Stimulated activated CD4-positive, alpha-beta T cell treated with anti-CD3 and anti-CD28 coated beads, Interleukin-2, amount 100 ng/mL, for 48 hours (primary cell): ENCODE measurements at regions not wholly inside any gene's neighbourhood (a gene's known extent, or its start where the extent isn't known, plus 50 kb on each side); places are given as distances from the start of the nearest gene placed in this dataset.
"Not testable (repeated sequence)": the region's sequence is repeated elsewhere in the genome, so short reads cannot be mapped to it uniquely, and the experiment has no call there.

ENCODE experiments used
- DNase-seq, 2 donors: peaks; one replicate each; pipeline ENCODE4 v3.0.0-alpha.2; 2020

DNA sequence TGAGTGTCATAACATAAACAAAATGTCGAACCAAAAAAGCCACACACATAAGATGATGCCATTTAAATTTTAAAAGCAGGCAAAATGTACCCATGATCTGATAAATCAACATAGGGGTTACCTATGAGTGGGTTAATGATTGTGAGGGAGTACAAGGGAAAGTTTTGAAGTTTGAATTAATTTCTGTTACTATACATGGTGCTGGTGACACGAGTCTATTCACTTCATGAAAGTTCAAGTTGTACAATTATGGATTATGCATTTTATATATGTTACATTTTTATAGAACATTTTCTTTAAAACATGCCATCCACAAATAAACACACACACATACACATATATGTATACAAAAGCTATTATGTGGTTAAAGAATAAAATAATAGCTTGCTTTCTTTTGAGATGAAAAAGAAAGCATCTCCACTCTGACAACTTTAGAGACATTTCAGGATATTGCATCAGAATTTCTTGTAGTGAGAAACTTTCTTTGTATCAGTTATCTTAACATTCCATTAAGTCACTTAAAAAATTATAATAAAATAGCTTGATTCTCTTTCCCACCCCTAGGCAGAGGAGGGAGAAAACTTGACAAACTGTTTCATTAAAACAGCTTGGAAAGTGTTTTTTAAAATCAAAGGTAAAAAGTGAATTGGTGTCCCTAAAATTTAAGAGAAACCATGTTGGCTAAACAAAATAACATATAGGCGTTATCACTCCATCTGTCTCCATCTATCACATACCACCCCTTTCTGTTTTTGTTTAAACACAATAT lies 891.8 kb upstream of the NDST4 start:
- no peak for DNase-seq

DNA sequence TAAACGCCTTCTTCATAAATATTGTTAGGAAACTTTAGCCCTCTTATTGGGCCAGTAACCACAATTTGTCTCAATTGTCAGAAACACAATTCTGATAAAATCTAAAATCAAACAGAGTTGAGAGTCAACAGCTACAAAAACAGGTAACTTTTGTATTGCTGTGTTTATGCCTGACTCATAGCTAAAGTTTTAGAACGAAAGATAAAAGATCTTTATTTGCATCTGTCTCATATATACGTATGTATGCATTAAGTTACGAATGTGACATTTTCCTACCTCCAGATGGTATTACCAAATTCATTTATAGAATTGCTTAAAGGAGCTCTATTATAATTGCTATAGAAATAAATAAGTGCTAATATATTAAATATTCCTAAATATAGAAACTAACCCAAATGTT lies 887.9 kb upstream of the NDST4 start:
- DNase-seq, result no peak

DNA sequence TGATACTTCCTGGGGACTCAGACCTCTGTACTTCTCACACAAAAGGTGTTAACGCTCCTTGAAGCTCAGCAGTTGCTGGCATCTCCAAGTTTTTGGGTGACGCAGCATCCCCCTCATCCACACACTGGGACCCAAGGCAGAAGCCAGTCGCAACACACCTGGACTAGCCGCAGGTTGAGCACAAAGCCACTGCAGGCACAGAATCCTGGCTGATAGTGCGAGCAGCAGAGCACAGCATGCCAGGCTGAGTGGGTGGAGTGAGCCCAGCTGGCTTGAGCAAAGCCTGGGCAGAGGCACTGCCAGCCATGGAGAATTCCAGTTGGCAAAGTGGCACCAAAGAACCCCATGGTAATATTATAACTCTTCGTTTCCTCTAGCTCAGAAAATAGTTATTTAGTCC lies 873.2 kb upstream of the NDST4 start:
- DNase-seq, result no peak

DNA sequence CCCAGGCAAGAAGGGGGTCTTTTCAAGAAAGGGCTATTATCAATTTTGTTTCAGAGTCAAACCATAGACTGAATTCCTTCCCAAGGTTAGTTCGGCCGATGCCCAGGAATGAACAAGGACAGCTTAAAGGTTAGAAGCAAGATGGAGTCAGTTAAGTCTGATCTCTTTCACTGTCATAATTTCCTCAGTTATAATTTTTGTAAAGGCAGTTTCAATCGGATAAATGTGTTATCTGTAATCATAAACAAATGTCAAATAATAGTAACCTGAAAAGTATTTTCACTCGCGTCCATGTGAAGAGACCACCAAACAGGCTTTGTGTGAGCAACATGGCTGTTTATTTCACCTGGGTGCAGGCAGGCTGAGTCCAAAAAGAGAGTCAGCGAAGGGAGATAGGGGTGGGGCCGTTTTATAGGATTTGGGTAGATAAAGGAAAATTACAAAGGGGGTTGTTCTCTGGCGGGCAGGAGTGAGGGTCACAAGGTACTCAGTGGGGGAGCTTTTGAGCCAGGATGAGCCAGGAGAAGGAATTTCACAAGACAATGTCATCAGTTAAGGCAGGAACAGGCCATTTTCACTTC lies 862.1 kb upstream of the NDST4 start:
- not testable (repeated sequence) for DNase-seq

DNA sequence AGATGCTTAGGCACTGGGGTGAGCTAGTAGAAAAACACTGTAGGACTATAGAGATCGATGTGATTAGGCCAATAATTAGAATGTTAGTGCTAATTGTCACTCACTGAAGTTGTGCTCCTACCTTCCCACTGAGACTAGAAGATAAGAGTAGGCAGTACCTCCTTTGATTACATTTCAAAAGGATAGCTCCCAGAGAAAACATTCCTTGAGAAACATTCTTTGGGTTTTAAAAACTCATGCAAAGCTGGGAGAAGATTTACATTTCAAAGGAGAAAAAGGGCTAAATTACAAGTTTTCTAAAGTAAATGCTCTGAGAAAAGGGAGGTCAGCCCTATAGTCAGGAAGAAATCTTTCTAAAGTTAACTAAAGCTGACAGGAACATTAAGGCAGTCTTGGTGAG lies 860.3 kb upstream of the NDST4 start:
- no peak for DNase-seq

DNA sequence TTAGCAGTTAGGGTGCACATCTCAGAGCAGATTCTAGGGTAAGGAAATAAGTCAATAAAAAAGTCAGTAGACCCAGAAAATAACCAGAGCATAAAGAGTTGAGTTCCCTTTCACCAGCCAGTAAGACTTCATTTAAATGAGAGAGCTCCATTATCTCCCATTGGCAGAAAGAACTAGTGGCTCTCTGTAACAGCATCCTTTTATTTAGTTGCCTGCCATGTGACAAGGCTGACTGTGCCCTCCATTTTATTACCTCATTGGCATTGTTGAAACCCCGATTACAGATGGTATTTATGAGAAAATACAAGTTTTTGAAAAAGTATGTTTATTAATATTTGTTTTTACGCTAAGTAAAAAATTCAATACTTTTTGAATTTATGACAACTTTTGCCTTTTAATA lies 859.5 kb upstream of the NDST4 start:
- DNase-seq, result no peak

DNA sequence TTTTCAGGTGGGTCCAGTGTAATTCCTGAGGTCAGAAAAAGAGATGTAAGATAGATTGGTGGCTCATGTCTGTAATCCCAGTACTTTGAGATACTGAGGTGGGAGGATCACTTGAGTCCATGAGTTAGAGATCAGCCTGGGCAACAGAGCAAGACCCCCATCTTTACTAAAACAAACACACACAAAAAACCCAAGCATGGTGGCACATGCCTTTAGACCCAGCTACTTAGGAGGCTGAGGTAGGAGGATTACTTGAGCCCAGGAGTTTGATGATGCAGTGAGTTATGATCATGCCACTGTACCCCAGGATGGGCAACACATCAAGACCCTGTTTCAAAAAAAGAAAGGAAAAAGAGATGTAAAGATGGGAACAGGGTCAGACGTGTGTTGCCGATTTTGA lies 857.4 kb upstream of the NDST4 start:
- no peak for DNase-seq

DNA sequence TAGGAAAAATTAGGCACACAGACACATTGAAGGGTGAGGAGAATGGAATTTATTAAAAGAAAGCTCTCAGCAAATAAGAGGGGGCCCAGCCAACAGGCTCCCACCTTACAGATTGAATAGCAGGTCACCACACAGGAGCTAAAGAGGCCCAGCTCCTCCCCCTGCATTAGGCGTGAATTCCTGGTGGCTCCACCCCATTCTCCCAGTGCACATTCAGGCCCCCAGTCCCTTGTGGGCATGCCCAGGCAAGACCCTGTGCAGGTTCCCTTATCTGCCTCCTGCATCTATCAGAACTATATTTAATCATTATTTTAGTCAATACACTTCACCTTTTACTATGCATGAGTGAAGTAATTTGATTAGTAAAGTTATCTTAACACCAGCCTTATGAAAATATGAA lies 856.3 kb upstream of the NDST4 start:
- no peak for DNase-seq

DNA sequence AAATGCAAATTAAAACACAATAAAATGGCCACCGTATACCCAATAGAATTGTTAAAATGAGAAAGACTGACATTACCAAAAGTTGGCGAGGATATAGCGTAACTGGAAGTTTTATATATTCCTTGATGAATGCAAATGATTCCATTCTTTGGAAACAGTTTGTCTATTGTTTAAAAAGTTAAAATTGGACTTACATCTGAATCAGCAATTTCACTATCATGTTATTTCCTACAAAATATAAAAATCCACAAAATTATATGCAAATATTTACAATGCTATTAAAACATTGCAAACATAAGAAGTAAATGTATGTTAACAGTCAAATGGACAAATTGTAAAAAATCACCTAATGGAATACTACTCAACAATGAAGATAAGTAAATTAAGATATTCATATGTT lies 852.2 kb upstream of the NDST4 start:
- DNase-seq, result no peak

DNA sequence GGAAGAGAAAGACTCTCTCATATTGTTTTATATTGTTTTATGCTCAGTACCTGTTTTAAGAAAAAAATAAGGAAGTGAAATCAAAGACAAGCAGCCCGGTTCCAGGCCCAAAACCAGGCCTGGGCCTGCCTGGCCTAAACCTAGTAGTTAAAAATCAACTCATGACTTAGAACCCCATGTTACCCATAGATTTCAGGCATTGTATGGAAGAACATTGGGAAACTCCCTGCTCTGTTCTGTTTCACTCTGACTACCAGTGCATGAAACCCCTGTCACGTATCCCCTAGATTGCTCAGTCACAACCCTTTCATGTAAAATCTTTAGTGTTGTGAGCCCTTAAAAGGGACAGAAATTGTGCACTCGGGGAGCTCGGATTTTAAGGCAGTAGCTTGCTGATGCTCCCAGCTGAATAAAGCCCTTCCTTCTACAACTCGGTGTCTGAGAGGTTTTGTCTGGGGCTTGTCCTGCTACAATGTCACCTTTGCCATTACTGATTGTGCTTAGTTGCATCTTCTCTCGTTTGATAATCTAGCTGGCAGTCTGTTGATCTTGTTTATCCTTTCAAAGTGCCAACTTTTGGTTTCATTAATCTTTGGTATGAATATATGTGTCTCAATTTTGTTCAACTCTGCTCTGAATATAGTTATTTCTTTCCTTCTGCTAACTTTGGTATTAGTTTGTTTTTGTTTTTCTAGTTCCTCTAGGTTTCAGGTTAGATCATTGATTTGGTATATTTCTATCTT lies 842.8 kb upstream of the NDST4 start:
- not testable (repeated sequence) for DNase-seq

DNA sequence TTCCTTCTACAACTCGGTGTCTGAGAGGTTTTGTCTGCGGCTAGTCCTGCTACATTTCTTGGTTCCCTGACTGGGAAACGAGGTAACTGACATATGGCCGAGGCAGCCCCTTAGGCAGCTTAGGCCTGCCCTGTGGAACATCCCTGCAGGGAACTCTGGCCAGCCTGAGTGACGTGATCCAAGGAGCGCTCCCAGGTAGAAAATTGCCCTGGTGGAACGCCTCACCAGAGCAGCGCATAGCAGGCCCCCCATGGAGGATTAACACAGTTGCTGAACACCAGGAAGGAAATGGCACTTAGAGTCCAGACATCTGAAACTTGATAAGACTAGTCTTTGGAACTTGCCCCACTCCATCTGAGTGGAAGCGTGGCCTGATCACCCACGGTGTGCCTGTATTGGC lies 837.4 kb upstream of the NDST4 start:
- no peak for DNase-seq

DNA sequence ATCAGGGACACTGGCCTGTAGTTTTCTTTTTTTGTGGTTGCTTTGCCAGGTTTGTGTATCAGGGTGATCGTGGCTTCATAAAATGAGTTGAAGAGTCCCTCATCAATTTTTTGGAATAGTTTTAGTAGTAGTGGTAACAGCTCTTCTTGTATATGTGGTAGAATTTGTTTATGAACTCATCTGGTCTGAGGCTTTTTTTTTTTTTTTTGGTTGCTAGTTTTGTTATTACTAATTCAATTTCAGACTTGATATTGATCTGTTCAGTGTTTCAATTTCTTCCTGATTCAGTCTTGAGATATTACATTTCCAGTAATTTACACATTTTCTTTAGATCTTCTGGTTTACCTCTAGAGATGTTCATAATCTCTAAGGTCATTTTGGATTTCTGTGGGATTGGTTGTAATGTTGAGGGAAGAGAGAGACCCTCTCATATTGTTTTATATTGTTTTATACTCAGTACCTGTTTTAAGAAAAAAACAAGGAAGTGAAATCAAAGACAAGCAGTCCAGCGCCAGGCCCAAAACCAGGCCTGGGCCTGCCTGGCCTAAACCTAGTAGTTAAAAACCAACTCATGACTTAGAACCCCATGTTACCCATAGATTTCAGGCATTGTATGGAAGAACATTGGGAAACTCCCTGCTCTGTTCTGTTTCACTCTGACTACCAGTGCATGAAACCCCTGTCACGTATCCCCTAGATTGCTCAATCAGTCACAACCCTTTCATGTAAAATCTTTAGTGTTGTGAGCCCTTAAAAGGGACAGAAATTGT lies 836.7 kb upstream of the NDST4 start:
- not testable (repeated sequence) for DNase-seq

DNA sequence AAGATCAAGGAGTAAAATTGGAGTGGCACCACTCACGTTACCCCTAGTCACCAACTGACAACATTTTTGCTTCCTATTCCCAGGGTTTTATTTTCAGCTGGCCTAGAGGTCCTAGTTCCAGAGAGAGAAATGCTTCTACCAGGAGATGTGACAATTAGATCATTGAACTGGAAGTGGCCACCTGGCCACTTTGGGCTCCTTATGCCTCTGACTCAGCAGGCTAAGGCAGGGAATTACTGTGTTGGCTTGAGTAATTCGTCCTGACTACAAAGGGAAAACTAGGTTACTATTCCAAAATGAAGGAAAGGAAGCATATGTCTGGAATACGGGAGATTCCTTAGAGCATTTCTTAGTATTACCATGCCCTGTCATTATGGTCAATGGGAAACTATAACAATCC lies 831.6 kb upstream of the NDST4 start:
- no peak for DNase-seq

DNA sequence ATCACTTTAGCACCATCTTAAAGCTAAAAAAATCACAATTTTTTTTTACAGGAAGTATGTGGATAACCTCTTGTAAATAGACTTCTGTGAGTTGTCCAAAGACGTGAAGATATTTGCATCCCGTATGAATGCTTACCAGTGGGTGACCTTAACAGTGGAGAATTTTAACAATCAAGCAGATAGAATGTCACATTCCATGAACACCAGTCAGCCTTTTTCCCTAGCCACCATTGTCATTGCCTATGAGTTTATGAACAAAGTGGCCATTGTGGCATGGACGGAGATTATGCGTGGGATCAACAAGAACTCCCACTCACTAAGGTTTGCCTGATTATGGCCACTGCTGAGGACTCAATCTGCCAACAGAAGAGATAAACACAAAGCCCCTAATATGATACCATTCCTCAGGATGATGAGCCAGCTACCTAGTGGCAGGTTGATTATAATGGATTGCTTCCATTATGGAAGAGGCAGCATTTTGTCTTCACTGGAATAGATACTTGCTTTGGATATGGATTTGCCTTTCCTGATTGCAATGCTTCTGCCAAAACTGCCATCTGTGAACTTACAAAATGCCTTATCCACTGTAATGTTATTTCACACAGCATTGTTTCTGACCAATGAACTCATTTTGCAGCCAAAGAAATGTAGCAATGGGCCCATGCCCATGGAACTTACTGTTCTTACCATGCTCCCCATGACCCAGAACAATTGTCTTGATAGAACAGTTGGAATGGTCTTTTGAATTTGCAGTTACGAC lies 830.9 kb upstream of the NDST4 start:
- DNase-seq, result no peak

DNA sequence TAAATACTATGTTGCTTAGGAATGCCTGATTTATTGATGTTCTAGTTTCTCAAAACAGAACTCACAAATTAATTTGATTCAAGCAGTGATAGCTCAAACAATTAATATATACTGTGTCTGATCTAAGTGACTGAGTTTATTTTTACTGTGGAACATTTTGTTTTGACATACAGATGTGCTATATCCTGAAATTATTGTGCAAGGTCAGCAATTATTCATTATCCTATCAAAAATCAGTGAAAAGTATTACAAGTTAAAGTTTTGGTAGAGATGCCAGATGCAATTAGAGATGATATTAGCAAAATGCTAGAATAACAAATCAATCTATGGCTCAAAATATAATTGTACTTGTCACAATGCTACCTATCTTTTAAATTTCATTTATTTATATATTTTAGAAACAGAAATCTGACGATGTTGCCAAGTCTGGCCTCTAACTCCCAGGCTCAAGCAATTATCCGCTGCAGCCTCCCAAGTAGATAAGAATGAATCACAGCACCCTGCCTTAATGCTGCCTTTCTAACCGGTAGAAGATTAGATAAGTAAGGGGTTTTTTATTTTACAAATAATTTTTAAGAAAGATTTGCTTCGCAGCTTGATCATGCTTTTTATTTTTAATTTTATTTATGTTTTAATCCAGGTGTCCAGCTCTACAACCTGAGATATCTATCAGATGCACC lies 825.5 kb upstream of the NDST4 start:
- DNase-seq, result no peak

DNA sequence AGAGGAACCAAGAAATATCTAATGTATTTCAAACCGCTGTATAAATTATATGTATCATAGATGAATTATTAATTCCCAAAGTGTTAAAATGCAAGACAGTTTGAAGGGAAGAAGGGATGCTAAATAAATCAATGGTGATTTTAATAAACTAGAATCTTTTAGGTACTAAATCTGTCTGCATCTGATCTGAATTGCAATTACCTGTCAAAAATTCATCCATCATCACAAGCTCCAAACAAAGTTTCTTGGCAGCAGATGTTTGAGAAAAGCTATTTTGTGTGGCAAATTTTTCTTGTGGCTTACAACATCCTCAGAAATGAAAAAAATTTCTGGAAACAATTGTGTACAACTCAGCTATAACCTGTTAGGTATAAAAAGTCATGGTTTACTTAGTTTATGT lies 816.0 kb upstream of the NDST4 start:
- DNase-seq, result no peak

DNA sequence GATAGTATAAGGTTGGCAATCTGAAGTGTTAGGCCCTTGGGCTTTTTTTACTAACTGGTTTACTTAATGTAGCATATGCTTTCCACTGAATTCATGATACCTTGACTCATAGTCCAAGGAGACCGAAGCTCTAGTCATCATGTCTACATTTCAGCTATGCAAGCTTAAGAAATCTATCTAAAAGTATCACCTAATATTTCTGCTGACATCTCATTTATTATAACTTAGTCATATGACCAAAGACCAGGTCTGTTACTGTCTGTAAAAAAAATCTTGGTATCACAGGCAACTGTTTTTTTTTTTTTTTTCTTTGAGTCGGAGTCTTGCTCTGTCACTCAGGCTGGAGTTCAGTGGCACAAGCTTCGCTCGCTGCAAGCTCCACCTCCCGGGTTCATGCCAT lies 814.0 kb upstream of the NDST4 start:
- DNase-seq, result no peak

DNA sequence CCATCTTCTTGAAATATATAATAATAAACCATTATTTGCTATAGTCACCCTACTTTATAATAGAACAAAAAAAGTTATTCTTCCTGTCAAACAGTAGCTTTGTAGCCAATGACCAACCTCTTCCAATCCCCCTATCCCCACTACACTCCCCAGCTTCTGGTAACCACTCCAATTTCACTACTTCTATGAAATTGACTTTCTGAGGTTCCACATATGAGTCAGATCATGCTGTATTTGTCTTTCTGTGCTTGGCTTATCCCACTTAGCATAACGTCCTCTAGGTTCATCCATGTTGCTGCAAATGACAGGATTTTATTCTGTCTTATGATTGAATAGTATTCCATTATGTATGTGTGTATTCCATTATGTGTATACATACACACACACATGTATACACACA lies 809.7 kb upstream of the NDST4 start:
- no peak for DNase-seq

DNA sequence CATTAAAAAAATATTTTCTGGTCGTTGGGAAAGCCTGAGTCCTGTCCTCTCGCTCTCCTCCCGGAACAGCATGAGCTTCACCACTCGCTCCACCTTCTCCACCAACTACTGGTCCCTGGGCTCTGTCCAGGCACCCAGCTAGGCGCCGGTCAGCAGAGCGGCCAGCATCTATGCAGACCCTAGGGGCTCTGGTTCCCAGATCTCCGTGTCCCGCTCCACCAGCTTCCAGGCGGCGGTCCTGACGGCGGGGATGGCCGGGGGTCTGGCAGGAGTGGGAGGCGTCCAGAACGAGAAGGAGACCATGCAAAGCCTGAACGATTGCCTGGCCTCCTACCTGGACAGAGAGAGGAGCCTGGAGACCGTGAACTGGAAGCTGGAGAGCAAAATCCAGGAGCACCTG lies 807.2 kb upstream of the NDST4 start:
- no peak for DNase-seq

DNA sequence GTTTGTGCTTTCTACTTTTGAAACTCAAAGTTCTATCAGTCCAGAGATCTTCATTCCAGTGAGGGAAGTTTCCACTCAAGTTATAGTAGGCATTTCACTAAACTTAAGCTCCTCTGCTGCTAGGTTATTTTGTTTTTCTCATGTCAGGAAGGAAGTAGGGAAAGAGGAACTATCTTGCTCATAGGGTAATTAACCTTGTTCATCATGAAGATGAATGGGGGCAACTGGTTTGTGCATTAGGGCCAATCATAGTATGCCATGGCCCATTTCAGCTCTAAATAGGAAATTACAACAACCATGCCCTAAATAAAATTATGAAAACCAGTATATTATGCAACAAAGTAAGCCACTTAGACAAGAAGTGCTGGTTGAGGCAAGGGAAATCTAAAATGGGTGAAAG lies 804.7 kb upstream of the NDST4 start:
- no peak for DNase-seq

DNA sequence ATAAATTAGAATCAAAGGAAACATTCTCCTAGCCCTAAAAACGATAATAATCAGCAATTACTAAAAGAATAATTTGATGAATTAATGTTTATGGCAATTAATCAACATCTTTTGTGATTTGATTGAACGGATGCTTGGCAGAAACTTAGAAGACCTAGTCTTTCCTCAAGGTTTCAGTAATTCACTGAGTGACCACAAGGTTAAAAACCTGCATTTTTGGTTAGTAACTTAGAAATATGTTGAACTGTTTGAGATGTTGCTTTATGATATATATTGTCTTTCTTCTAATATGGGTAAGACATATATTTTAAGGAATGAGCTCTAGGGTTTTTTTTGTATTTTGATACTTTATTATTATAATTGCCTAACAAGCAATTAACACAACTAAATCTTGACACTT lies 793.0 kb upstream of the NDST4 start:
- DNase-seq, result no peak

DNA sequence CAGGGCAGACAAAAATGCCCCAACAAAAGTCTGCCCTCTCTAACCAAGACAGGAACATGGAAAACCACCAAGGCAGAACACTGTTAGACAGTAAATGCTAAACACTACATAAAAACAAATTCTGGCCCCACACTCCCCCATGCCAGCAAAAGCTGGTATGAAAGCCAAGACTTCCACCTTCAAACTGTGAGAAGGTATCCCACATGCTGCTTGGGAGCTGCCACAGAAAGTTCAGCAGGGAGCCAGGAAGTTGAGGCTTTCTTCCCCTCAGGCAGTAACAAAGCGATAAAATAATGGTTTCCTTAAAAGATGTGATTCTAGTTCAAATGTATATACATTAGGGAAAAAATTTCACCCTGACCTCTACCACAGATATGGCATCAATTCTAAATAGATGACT lies 770.4 kb upstream of the NDST4 start:
- no peak for DNase-seq
